ENCODE measurements at regions not wholly inside any gene's neighbourhood (a gene's known extent, or its start where the extent isn't known, plus 50 kb on each side); places are given as distances from the start of the nearest gene placed in this dataset.

GRCh38 chr3:124635169-124635539, 95.1 kb upstream of the UMPS start (continued):
- TF ChIP-seq HDAC1 (CRISPR knock-in tag; IDR thresholded peaks at IDR 0.05), result peak; percentile 69
- TF ChIP-seq ONECUT2 (CRISPR knock-in tag; IDR thresholded peaks at IDR 0.05), result no peak
- TF ChIP-seq U2AF1 (optimal IDR thresholded peaks at IDR 0.05; ENCODE audit: low read depth, low read length), result no peak
- TF ChIP-seq NR2F1 (CRISPR knock-in tag; IDR thresholded peaks at IDR 0.05), result peak; percentile 77 to 82
- no peak for TF ChIP-seq YEATS4 (CRISPR knock-in tag; IDR thresholded peaks at IDR 0.05; ENCODE audit: borderline replicate concordance)
- no peak for TF ChIP-seq ZNF430 (CRISPR knock-in tag; IDR thresholded peaks at IDR 0.05)
- TF ChIP-seq ZNF597 (CRISPR knock-in tag; IDR thresholded peaks at IDR 0.05), result no peak
- no peak for TF ChIP-seq BORCS8-MEF2B (CRISPR knock-in tag; IDR thresholded peaks at IDR 0.05)
- peak; percentile 28; the same call in 1 of the 2 replicates for TF ChIP-seq AHR (CRISPR knock-in tag; IDR thresholded peaks at IDR 0.05)
- no peak for TF ChIP-seq ZBTB34 (CRISPR knock-in tag; IDR thresholded peaks at IDR 0.05)
- no peak for TF ChIP-seq ZNF432 (CRISPR knock-in tag; IDR thresholded peaks at IDR 0.05; ENCODE audit: borderline replicate concordance)
- TF ChIP-seq ZNF441 (CRISPR knock-in tag; IDR thresholded peaks at IDR 0.05; ENCODE audit: borderline replicate concordance), result 0 out of 2 replicates have a peak, but pooled peaks have one; percentile 44
- TF ChIP-seq SOX13 (IDR thresholded peaks at IDR 0.05), result peak; percentile 77
- peak in 1 of 2 experiments; percentile 91; a peak in 2 of 4 replicates for TF ChIP-seq SOX13 (CRISPR knock-in tag; conservative IDR thresholded peaks at IDR 0.05 in 1 of 2, IDR thresholded peaks at IDR 0.05 in 1 of 2)
- TF ChIP-seq NR2F2 (IDR thresholded peaks at IDR 0.05; ENCODE audit: borderline replicate concordance, low read depth), result peak; percentile 72
- no peak for TF ChIP-seq SNAPC4 (CRISPR knock-in tag; IDR thresholded peaks at IDR 0.05)
- TF ChIP-seq HNRNPH1 (optimal IDR thresholded peaks at IDR 0.05; ENCODE audit: low read depth, low read length), result no peak
- no peak for TF ChIP-seq SOX6 (IDR thresholded peaks at IDR 0.05)
- peak; percentile 94 for TF ChIP-seq SOX6 (CRISPR knock-in tag; IDR thresholded peaks at IDR 0.05)
- TF ChIP-seq ZNF670 (CRISPR knock-in tag; IDR thresholded peaks at IDR 0.05; ENCODE audit: borderline replicate concordance), result no peak
- peak; percentile 28 for TF ChIP-seq POLR2G (IDR thresholded peaks at IDR 0.05; ENCODE audit: low read depth, low read length)
- TF ChIP-seq CBX2 (IDR thresholded peaks at IDR 0.05; ENCODE audit: low read depth, low read length), result no peak
- TF ChIP-seq CBX2 (CRISPR knock-in tag; IDR thresholded peaks at IDR 0.05; ENCODE audit: low read depth), result no peak
- no peak; the same call in 1 of the 2 replicates for TF ChIP-seq SP140L (CRISPR knock-in tag; IDR thresholded peaks at IDR 0.05; ENCODE audit: borderline replicate concordance)
- TF ChIP-seq POLR2A (IDR thresholded peaks at IDR 0.05; ENCODE audit: insufficient read depth in 1 of 2, low read depth in 2 of 2, low read length in 2 of 2), result no peak
- peak; percentile 64 for TF ChIP-seq THAP11 (CRISPR knock-in tag; IDR thresholded peaks at IDR 0.05)
- TF ChIP-seq ARID2 (CRISPR knock-in tag; IDR thresholded peaks at IDR 0.05; ENCODE audit: borderline replicate concordance), result no peak

All from HepG2 (cell line).